GM19395 (cell line): ENCODE measurements at regions not wholly inside any gene's neighbourhood (a gene's known extent, or its start where the extent isn't known, plus 50 kb on each side); places are given as distances from the start of the nearest gene placed in this dataset.
"Not testable (repeated sequence)": the region's sequence is repeated elsewhere in the genome, so short reads cannot be mapped to it uniquely, and the experiment has no call there.

ENCODE experiments used
- ATAC-seq: cut with Tn5 transposase; IDR thresholded peaks from one replicate; pipeline ENCODE4 v1.9.1; 2021; ENCODE audit warnings: mild to moderate bottlenecking, moderate library complexity; ENCODE audit not compliant: unreplicated experiment

DNA sequence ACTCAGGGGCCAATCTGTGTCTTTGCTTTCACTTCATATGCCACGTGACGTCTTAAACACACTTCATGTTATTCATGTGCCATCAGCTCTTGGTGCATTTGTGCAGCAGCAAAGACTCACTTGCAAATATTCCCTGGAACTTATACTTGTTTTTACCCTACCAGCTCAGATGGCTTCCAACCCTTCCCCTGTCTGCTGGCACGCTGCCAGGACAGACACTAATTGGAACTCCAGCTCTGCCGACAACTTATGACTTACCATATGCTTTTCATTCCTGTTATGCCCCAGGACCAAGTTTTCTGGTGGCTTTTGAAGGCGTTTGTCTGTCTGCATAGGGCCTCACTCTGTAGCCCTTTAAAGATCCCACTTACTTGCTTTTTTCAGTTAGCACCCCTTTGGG lies 261.7 kb upstream of the GNPDA2 start:
- no peak for ATAC-seq

DNA sequence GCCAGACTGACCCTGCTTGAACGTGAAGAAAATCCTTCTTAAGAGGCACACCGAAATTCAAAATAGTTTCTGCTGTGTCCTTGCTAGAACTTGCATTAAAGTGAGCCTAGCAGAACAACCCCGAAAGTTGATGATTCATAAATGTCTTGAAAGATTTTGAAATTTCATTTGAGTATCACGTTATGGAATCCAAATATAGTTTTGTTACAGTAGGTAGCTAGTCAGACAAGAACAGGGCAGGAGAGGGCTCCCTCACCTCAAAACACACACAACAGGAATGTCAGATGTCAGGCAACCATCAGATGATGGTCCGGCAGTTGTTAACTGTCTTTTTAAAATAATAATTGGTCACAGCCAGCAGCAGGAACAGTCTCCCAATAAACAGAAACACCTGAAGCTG lies 259.6 kb upstream of the GNPDA2 start:
- ATAC-seq = no peak

DNA sequence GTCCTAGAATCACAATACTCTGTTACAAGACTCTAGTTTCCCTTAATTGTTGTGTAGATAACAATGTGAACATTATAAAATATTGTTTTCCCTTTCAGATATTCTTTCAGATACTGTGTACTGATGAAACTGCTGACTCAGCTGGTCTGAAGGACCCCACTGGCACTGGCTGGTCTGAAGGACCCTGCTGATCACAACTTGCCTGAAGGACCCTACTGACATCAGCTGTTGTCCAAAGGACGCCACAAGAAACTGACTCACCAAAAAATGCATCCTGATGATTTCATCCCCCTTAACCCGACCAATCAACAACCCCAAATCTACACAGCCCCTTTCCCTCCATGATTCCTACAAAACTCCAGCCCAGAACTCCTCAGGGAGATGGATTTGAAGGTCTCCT lies 258.8 kb upstream of the GNPDA2 start:
- no peak for ATAC-seq

DNA sequence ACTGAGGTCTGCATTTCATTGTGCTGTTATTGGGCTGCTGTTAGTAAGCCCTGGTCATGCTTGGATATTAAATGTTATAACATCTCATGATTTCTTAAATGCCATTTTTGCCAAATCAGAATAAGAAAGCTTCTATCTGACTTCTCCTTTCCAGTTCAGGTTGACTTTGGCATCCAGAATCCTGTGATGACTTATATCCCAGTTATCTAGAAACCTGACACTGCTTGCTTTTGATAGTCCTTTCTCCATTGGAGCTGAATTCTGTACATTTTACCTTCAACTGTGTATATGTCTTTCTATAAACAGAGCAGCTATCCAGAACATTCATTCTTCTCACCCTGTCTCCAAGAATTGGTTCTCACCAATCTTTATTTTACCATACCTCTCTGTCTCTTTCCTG lies 257.7 kb upstream of the GNPDA2 start:
- no peak for ATAC-seq

DNA sequence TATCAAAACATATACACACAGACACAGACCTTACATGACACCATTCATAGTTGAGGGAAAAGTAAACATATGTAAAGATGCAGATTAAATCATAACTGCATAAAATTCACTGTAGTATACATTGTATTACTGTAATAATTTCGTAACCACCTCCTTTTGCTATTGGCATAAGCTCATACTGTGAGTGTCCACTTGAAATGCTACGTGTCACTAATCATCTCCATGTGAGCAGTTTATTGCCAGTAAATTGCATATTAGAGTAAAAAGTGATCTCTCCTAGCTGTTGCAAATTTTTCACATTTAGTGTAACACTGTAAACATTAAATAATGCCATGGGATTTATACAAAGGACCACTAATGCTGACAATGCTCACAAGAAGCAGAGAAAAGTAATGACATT lies 256.7 kb upstream of the GNPDA2 start:
- ATAC-seq = no peak

DNA sequence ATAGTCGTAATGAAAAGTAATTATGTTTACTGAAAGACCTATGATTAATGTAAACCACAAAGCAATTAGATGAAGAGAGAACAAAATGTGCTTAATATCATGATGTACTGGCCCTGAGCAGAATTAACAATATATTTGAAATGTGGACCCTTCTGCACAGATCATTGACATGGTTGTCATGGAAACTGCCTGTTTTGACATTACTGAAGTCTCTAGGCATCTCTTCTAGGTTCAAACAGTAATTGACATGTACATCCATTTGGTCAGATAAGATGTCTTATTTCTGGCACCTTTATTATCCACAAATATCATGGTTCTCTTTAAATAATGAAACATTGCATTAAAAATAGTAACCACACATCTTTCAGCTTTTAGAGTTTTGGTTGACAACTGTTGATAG lies 251.7 kb upstream of the GNPDA2 start:
- no peak for ATAC-seq

DNA sequence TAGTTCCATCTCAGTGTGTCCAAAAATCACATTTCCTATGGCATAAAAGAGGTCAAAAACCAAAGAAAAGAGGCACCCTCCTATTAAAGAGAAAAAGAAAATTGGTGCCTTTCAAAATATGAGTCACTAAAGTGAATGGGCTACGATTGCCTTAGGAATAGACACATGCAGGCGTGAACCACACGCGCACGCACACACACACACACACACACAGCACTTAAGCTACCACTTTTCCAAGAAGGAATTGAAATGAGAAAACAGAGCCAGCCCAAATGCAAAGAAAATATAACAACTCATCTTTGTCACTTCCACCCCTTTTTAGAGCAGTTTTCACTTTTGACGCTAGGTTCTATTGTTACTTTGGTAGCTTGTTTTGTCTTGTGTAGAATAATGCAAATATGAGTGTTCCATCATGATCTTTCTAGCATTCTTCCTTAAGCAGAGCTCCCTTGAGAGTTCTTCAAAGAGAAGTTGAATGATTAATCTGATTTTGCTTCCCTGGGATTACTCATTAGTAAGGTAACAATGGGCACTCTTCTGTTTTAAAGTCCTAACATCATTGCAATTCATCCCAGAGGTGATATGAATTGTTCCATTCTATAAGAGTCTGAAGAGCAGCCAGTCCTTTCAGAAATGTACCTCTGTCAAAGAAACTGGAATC lies 239.2 kb upstream of the GNPDA2 start:
- no peak for ATAC-seq

DNA sequence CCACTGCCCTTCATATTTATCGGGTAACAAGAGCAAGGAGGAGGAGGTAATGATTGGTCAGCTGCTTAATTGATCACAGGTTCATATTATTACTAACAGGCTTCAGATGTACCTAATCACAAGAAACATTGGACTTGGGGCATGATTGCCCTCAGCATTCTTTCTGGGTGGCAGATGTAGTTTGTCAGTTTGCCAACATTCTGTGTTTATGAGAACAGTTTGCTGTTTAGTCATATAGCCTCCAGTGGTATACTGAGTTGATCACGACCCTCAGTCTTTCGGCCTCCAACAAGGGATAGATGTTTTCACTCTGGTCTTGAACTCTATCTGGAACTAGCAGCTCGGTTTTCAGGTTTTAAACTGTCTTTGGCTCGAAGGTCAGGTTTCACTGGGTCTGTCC lies 237.7 kb upstream of the GNPDA2 start:
- ATAC-seq = not testable (repeated sequence)

DNA sequence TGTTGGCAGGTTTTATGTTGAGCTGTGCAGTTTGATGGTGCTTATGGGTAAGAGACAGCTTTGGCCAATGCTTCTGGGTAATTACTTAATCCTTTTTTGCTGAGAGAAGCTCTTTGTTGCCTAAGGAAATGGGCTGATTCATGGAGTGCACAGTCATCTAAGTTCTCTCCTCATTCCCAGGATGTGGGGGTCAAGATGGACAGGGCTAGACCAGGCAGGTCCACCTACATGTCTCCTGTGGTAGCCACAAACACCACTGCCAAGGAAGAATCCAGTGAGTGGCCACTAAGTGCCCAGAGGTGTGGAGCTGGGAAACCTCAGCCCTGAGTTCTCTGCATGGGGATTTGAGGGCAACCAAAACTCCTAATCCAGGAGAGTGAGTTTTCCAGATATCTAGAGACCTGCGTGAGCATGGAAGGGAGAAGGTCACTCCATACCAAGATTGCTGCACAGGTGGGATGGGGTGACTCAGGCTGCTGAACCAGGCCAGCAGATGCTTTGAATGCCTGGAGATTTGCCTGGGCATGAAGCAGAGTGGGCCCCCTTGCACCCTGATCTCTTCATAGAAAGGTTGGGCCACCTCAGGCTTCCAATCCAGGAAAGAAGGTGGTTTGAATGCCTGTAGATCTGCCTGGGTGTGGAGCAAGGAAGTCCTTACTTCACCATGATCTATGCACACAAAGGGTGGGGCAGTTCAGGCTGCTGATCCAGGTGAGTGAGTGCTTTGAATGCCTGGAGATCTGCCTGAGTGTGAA lies 234.8 kb upstream of the GNPDA2 start:
- no peak for ATAC-seq

DNA sequence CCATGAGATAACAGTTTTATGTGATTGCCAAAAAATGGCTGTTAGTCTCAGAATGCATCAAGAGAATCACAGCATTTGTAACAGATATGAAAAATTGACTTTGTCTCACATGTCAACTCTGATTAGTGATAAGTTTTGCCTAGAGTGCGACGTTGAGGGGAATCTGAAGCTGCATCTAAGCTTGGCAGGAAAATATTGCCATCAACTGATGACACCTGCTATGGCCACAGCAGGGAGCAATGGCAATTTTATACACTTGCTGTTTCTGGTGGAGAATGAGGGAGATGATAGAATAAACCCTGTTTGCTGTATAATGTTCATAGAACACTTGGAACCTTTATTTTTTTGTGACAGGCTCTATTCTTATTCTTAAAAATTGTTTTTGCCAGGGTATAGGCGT lies 205.4 kb upstream of the GNPDA2 start:
- ATAC-seq = no peak

DNA sequence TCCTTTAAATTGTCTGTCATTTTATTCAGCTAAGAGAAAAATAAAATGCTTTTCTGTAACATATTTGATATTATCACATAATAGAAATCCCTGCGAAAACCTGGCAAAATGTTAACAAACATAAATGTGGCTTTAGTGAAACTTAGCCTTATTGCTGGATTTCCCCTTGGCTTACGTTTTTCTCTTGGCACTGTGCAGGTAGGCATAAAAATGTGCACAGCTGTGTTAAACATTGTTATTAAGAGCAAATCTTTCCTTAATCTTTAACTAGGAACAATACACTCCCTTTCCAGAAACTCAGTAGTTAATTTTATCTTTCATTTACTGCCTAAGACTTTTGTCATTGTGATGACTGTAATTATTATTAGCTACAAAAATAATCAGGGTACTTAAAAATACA lies 202.4 kb upstream of the GNPDA2 start:
- no peak for ATAC-seq

DNA sequence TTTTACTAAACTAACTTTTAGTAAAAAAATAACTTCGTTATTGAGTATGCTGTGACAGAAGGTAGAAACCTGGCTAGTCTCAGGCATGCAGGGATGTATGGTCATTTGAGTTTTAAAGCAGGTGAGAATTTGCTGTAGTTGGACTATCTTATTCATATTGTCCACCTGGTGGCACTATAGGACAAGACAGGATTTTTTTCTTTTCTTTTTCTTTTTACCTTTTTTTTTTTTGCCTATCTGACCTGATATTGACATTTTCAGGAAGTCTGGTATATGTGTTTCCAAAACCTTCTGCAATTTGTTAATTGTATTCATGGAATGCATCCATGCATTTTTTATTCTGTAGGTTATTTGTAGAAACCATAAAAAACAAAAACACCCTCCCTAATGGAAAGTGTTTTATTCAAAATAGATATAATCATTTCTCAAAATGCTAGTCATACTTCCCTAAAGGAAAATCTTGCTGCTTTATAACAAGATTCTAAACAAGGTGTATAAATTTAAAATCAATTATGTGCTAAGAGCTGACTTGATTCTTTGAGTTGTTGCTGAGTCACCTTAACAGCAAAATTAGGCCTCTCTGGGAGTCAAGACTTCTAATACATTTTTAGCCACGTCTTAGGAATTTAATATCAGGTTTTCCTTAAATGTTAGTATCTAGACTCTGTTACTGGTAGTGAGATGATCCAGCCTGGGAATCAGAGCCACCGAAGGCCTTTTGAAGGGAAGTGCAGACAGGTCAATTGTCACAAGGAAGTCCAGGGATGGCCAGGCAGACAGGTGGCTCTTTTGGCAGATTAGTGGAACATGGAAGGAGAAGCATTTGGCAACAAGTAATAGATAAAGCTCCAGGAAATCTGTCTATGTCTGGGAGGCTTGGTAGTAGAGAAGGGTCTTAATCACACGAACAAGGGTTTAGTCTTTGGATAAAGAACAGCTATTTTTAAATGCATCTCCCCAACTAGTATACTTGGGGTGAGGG lies 201.3 kb upstream of the GNPDA2 start:
- ATAC-seq = no peak

DNA sequence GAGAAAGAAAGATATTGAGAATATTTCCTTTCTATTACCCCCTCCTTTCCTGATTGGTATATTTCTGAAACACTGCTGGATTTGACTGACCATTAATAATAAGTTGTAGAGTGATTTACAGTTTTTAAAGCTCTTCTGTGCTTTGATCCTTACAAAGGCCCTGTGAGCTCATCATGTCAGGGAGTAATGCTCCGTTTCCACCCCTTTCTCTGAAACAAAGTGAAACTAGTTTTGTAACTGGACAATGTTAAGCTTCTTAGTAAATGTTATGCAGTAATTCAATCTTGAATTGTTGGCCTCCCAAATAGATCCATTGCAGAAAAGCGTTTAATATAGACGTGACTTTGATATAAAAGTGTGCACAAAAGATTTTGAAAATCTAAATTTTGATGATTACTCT lies 190.1 kb upstream of the GNPDA2 start:
- no peak for ATAC-seq

DNA sequence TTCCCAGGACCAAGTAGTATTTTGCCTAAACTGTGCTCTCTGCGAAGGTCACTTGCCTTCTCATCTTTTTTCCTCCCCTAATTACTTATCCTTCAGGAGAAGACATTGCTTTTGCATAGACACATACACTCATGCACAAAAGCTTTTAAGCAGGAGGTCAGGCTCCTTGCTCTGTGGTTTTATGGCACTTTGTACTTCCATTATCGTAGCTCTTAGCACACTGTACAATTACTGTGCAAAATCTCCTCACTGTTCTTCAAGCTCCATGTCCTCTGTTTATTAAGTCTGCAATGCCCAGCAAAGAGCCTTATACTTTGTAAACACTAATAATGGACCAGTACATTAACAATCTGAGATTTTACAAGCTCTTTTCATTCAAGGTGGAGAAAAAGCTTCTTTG lies 188.4 kb upstream of the GNPDA2 start:
- ATAC-seq = no peak

DNA sequence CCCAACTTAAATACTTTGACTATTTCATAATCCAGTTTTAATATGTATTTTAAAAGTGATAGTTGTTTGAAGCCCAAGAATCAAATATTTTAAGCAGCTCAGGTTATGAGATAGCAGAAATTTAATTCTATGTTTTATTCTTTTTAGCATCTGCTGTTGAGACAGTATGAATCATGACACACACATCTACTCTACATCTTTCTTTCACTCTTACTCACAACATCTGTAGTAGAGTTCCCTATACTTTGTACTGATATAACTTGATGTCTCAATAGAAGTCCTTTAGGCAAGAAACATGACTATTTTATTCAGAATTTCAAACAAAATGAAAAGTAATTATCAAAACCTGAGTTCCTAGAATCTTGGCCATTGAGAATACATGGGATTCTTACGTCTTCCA lies 187.9 kb upstream of the GNPDA2 start:
- no peak for ATAC-seq

DNA sequence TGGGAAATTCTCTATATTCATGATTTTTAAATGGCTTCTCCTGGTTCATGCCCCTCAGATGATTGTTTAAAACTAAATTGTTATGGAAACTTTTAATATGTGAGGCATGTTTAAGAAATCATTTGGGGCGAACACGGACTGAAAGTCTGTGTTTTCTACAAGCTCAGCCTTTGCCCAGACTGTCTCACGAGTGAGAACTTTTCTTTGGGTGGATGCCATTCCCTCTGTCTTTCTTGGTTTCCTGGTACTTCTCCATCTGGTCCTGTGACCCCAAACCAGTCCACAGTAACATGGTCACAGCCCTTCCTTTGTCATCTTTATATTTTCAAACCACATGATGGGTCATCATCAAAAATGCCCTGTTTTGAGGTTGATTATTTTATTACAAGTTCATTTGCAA lies 186.6 kb upstream of the GNPDA2 start:
- ATAC-seq = no peak

DNA sequence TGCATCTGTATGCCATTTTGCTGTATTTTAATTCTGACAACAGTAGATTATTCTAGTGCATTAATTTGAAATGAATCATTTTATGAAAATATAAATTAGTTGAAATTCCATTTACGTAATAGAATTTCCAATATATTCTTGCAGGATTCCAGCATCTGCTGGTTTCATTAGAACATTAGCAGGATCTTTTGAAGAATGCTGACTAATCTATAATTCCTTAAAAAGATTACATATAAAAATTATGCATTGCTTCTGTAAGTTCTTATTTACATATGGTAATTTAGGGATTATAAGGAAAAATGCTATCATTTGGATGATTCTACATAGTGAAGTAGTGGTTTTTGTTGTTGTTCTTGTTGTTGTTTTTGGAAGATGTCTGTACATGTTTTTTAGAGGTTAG lies 182.2 kb upstream of the GNPDA2 start:
- ATAC-seq = no peak

DNA sequence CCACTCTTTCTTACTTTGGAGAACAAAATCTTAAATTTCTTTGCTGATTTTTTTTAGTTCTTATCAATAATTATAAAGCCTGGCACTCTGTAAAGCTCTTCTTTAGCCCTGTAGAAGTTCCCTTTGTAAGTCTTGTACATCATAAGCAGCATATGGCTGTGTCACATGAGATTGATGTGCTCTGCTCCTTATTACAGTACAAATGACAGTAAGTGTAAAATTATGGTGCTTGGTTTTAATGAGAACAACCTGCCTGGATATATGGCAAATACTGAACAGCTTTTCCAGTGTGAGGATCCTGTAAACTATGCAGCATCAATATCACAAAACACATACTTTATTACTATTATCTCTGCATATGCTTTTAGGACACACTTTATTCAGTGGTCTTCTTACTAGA lies 145.9 kb upstream of the GNPDA2 start:
- no peak for ATAC-seq

DNA sequence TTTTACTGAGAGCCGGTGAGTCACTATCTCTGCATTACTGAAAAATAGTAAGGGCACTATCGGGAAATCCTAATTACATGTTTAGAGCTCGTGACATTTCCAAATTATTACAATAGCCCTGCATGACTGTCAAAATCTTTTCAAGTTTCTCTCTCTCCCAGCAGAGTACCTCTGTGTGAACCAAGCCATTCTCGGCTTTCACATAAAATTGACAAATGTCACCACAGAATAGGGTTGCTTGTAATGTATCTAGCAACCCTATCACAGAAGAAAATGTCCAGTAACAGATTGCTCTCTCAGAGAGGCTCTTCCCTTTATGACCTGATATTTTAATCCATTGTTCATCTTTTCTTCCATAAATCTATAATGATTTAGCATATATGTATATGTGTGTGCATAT lies 144.8 kb upstream of the GNPDA2 start:
- no peak for ATAC-seq

DNA sequence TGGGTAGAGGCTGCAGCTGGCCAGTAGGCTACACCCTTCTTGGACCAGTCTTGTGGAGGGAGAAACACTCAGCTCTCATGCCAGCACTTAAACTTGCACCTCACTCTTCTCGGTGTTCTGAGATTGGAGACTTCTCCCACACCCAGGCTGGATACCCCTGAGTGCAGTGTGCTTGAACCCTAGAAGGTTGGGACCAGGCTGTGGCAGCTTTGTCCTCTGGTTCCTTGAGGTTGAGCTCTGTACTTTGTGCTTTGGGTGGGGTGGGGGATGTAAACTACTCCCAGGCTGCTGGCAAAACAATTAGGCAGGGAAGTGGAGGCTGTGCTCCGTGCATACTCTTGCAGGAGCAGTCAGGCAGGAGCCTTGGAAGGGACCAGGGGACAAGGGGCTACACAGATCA lies 143.6 kb upstream of the GNPDA2 start:
- no peak for ATAC-seq

DNA sequence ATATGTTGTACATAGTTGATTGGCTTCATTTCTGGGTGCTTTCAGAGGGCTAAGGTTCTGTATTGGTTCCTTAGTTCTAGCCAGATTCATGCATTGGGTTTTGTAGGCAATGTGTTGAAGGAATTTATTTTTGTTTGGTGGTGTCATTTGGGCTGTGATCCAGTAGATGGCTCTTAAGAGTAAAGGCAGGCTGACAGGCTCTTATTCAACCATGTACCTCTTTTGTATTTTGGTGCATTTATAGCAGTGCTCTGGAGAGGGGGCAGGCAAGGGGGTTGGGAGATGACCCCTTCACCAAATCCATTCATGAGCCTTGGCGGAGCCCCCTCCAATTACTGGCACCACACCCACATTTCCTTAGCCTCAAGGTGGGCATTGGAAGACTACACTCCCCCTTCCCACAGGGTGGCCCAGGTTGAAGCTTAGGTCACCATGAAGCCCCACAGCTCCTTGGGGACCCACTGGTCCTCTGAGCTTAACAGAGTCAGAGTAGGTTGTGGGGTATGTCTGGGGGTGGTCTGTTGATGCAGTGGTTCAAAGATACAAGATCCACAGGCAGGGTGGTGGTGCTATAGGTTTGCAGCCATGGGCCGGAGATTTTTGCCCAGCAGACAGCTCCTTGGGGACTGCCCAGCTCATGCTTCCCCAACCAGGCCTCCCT lies 143.0 kb upstream of the GNPDA2 start:
- ATAC-seq = no peak
